ELR (cell line): ENCODE measurements at regions not wholly inside any gene's neighbourhood (a gene's known extent, or its start where the extent isn't known, plus 50 kb on each side); places are given as distances from the start of the nearest gene placed in this dataset.

Experiments used
- DNase-seq: peaks from one replicate; pipeline ENCODE4 v3.0.0-alpha.2; 2015; ENCODE audit warnings: low read depth

DNA sequence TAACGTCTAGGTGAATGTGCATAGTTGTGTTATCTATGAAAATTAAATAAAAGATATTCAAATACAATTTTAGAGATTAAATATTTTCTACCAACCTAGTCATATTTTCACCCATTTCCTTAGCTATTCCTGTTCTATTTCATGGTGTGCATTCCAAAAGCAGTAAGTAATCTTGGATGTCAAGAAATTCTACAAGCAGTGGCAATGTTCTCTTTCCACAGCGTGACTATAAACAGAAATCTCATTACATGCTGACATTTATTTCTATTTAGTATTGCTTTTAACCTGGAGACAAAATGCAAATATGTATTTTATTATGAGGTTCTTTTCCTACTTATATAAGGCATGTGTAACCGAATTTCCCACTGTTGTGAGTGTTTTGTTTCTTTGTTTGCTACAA, 510.0 kb downstream of the ACTL7B start:
- no peak for DNase-seq

DNA sequence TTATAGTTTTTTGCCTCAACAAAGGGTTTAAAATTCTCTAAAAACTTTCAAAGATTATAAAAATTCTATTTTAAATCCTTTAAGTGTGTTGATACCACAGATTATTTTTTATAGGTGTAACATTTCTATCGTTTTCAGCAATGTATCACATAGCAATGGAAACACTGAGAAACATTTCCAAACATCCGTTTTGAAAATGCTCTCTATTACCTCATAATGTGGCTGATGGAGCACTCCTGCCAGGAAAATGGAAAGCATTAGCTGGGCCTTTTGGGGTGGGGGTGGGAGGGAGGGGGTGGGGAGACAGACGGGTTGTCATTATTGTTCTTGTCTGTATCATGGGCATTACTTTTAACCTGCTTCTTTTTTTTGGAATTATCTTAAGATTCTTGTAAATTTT, 516.5 kb downstream of the ACTL7B start:
- no peak for DNase-seq

DNA sequence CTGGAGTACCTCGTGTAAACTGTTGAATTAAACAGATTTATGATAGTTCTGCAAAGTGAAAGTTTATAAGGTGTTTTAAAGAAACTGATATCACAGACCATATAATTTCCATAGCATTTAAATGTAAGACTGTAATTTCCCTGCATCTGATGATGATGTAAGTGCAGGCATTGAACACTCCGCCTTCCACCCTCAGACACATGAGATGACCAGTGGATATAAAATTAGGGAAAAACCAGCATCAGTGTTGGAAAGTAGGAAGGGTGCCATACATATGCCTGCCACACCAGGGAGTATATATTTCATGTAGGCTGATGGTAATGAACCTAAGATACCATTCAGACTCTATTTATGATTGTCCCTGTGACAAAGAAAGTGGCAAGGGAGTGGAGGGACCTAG, 519.2 kb downstream of the ACTL7B start:
- no peak for DNase-seq

DNA sequence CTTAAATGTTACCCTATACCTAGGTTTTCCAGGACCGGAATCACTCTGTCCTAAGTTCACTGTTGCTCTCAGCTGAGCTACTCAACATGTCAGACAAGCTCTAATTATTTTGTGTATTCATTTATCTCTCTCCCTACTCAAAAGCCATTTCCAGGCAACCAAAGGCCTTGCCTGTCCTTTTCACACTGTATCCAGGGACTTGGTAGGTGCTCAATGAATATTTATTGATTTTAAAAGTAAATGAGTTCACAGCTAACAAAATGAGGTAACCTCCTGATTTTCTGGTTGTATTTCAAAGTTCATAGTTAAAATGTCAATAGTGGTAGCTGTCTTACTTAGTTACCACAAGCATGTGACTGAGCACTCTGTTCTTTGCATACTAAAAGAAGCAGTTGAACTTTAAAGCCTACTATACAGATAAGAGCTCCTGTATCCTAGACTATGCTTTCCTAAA, 522.2 kb downstream of the ACTL7B start:
- DNase-seq: no peak

DNA sequence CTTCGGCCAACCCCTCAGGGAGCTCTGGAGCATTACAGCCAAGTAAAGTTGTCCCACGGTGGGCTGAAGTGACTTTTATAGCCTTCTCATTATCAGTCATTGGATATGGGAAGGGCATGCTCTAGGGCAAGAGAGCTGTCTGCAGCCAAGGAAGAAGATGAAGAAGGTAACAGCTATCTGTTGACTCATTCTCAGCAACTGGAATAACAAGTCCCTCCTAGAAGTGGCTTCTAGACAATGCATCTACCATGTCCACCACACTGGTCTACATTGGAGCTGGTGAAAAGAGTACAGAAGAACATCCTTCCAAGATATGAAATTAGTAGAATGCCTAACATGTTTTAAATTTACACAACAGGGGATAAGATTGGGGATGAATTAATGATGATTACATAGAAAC, 524.2 kb downstream of the ACTL7B start:
- no peak for DNase-seq

DNA sequence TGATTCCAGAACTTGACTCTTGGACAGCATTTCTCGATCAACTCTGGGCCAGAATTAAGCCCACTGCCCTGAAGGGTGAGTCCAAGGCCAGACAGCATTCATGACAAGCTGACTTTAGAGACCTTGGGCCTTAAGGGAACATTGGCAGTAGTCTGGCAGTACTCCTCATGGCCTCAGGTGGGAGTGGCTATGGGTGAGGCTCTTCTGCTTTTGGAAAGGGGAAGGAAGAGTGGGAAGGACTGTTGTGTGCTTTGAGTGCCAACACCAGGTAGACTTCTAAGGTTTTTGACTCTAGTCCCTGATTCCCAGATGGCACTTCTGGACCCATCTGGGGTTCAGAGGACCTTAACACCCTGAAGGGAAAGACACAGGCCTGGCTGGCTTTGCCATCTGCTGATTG, 530.4 kb downstream of the ACTL7B start:
- DNase-seq: no peak

DNA sequence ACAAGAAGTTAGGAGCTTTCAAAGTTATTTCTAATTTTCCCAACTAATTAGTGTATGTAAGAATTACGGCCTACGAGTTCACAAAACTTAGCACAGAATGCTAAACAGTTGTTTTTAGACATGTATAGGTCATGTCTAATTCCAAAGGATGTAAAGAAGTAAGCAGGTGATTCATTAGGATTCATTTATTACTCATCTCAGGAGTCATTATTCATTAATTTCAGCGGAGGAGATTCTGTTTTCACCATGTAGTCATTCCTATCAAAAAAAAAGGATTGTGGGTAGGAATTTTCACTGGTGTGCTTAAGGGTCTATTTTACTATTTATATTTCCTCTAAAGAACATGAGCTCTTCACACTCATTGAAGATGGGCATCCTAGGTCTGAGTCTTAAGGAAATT, 532.2 kb downstream of the ACTL7B start:
- DNase-seq: peak; percentile 66

DNA sequence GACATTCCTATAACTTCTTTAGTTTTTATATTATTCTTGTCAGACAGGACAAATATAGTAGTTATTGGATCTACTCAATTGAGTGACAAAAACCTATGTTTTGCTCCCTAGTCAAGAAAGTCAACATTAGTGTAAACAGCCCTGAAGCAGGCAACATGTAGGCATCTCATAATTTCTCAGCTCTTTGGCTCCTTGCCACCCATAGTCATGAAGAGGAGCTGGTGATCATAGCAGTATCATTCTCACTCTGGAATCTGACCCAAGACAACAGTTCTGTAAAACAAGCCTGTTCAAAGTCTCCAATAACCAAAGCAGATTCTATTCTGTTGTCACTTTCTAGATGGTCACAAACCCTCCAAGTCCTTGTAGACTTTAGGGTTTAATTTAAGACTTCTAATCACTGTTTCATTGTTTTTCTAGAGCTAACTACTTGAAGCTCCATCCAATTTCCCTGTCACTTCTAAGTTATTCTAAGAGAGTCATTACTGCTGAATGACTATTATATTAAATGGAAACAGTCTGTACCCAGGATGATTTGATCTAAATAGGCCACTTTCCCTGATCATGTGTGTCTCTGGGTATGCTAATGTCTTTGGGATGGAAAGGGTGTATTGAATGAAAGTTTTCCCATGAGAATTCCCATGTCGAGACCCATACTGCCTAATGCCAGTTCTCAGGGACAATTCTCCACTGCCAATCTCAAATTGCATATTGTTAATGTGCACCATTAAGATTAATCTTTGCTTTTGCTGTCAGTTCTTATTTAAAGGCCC, 533.3 kb downstream of the ACTL7B start:
- peak; percentile 25 for DNase-seq

DNA sequence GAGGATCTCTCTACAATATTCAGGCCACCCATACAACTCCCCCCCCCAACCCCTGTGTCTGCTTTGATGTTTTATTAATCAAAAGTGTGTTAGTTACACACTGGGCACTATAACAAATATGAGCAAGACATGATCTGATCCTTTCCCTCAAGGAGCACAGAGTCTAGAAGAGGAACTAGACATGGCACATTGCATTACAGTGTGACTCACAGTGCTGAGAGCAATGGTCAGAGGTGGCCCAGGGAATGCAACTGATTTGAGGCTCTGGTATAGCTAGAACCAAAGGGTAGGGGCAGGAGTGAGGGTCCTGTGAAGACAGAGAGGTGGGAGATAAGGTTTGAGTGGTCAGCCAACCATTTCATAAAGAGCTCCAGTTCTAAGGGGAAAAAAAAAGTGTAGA, 539.2 kb downstream of the ACTL7B start:
- peak; percentile 12 for DNase-seq

DNA sequence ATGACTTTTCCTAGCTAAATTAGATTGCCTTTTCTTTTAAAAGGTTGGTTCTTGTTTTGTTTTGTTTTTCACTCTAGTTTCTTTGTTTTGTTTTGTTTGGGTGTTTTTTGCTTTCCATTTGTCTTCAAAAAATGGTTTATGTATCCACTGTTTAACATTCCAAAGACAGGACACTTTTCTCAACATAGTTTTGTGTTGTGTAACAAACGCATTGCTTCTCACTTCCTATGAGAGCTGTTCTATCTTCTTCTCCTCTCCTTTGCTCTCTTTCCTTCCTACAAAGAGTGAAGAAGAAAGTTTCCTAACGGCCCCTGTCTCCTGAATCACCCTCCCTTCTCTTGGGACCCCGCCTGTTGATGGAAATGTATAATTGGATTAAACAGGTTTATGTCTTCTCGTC, 539.7 kb downstream of the ACTL7B start:
- DNase-seq: no peak

DNA sequence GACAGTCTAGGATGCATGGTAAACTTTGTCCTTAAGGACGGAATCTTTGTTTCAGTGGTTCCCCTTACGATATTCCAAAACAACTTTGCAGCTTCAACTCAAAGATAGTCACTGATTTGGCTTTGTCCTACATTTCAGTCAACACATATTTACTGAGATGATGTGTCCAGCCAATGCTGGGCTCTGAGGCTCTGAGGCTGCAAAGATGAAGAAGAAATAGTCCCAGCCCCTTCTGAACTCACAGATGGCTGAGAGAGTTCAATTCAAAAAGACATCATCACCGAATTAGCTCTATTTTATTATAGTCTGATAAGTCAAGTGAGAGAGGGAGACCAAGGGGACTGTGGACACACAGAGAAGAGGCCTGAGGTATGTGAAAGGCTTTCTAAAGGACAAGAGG, 544.0 kb downstream of the ACTL7B start:
- no peak for DNase-seq

DNA sequence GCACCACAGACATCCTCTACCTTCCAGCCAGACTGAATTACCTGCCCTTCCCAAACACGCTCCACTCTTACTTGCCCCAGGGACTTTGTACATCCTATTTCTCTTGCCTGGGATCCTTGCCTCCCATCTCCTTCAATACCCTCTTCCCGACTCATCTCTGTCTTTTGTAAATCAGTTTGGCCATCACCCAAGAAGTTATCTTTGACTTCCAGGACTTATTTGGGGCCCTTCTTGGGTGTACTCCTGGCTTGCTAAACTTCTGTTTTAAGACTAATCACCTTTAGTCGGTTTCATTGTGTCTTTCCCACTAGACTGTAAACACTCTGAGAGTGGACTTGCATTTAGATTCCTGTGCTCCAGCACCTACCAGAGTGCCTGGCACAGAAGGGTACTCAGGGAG, 545.6 kb downstream of the ACTL7B start:
- no peak for DNase-seq

DNA sequence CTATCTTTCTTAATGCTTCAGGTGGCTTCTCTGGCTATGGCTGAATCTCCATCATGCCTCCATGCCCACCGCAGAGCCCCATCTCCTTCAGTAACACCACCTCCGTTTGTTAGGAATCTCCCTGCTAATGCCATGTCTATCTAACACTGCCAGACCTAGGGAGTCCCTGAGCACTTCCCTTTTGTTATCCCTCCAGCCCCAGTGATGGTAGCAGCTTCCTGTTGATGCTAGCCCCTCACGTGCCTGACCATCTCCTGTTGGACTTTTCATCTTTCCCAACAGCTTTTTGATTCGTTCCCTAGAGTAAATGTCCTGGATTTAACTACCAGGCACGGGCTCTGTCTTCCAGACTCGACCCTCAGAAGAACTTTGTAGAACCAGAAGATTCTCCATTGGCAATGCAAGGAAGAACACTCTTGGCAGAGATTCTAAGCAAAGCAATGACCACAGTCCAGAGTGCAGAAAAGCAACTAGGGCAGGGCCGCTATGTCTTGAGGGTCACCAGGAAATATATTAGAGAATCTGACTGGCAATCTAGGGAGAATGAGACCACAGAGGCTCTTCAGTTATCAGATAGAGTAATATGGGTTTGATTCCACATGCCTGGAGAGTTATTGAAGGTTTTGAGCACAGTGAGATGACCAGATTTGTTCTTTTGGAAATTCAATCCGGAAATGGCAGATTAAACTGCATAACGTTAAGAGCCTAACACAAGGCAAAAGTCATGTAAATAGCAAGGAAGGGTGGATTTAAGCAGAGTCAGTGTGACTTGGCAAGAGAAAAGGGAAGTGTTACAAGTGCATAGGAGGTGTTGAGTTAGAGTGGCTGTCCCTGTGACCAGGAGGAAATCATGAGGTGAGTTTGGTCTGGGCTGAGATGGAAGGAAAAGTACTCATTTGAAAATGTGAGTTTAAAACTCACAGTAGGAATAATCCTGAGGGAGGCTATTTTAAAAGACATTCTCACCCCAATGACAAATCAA, 555.2 kb downstream of the ACTL7B start:
- DNase-seq: no peak

DNA sequence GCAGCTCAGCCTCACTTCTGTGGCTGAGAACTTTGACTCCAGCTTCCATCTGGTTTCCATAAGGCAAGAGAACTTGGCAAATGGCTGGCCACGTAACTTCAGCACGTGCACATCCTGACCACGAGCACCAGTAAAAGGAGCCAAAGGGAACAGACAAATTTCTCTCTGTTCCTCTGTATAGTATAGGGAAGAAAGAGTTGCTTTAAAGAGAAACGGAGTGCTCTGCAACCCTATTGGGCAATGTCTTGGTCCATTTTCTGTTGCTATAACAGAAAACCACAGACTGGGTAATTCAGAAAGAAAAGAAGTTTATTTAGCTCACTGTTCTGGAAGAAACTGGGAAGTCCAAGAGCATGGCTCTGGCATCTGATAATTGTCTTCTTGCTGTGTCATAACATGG, 558.7 kb downstream of the ACTL7B start:
- peak; percentile 10 for DNase-seq

DNA sequence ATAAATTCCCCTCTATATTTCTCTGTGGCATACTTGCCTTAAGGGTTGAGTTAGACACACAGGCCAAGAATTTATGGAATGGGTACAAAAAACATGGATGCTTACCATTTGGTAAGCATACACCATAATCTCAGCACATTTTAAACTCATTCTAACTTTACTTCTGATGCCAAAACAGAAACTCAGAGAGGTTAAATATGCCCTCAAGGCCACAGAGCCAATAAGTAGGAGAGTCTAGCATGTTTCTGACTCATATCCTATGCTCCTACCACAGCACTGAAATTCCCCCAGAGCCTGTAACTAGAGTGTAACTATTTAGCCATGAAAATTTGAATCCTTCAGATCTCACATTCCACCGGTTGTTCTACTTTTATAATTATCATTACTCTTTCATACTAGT, 559.7 kb downstream of the ACTL7B start:
- DNase-seq: peak; percentile 86

DNA sequence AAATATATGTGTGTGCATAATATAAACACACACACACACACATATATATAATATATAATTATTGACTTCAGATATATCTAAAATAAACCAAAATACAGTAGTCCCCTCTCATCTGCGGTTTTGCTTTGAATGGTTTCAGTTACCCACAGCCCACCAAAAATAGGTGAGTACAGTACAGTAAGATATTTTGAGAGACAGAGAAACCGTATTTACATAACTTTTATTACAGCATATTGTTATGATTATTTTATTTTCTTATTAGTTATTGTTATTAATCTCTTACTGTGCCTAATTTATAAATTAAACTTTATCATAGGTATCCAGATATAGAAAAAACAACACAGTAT, 564.2 kb downstream of the ACTL7B start:
- no peak for DNase-seq

DNA sequence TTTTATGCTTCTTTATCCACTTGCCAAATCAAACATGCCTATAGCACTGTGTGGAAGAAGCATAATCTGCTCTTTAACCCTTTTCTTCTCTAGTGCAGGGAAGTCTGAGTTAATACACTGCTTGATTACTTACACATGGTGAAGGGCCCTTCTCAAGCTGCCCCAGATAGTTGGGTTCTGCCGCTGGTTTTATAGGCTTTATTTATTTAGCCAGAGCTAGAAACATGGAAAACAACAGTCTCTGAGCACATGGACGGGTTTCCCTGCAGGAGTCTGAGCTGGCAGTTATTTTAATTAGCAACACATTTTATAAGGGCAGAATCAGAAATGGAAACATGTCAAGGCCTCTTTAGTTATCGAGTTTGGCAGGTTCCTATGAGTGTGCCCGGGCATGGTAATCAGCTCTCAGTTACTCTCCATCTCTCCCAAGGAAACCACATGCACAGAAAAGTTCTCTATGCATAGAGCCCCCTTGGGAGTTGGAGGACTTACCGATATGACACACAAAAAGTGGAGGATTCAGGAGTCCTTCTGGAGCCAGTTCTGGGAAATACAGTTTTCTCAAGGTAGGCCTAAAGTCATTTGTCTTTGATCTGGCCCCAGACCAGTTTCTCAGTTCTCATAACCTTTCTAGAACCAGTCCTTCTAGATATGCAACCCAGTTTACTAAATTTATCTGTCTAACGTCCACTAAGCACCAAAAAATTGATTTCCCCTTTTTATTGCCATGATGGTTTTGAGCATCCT, 564.8 kb downstream of the ACTL7B start:
- no peak for DNase-seq

DNA sequence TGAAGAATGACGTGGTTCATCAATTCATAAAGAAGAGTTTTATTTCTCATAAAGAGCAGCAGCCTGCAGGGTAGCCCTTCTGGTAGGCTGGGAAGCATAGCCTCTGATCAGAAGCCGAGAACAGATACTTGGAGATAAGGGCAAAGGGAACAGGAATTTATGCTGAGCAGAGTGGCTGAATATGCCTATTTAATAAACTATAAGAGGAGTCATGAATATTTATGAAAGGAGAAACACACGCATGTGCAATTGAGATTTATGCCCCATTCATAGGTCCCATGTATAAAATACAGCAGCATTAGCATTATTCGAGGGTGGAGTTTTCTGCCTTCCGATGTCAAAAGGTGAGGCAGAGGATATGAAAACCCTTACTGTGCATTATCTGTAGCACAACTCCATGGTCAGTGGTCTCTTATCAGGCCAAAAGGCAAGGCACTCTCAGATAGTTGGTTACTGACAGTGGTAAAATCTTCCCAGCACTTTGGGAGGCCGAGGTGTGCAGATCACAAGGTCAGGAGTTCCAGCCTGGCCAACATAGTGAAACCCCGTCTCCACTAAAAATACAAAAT, 569.1 kb downstream of the ACTL7B start:
- DNase-seq: no peak

DNA sequence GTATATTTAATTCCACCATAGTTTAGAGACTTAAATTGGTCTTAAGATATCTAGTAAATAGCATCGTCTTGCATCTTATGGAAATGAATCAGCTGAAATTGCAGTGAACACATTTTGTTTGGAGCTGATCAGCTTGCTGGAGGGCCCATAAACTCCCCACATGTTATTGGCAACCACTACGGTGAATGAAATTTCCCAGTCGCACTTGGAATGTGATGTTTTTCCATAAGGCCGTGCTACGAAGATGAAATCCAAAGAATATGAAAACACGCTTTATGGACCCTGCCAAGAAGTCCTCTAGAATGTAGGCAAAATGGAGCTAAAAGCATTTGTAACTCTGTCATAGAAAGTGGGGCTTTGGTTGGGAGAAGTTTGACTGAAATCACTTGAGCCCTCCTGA, 572.1 kb downstream of the ACTL7B start:
- no peak for DNase-seq

DNA sequence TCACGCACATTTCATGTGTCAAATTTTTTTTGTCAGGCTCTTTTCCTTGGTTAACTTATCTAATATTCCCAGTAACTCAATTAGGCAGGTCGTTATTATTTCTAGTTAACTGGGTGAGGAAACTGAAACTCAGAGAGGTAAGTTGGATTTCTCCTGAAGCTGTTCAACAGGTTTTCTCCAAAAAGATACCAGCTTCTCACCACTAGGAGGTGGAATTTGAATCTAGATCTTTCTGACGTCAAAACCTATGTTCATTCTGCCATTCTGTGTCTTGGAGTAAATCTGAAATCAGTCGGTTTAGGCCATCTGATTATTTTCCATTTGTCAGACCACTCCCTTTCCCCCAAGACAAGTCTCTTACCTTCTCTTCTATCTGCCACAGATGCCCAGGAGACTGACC, 572.9 kb downstream of the ACTL7B start:
- DNase-seq: peak; percentile 26

DNA sequence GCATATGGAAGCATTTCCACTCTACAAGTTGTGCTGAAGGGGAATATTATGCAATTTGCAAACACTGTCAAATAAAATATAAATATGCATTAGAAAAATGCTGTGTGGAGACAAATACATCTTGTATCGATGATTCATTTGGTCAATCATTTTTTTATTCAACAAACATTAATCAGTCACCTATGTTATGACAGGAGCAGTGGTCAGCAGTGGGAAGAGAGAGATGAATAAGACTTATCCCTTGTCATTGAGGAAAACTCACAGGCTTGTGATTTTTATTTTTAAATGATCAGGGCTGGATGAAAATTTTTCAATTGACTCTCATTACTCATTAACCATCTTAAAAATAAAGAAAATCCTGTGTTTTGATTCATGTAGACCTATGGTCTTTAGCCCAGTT, 574.1 kb downstream of the ACTL7B start:
- DNase-seq: no peak

DNA sequence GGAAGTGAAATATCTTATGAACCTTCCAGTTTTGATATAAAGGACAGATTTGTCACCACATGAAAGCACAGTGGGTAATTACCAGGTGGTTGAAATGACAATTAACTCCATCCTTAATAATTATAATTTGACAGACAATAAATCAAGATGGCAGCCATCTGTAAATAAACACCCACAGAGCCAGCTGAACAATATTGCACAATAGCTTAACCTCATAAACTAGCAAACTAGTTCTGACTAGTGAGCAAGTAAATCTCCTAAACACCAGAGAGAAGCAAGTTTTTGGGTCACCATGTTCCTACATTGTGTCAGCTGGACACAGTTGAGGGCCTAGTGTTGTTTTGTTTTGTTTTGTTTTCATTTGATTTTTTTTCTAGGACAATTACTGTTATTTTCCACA, 577.4 kb downstream of the ACTL7B start:
- DNase-seq: no peak
